Epithelial cell of proximal tubule (primary cell): ENCODE measurements at regions not wholly inside any gene's neighbourhood (a gene's known extent, or its start where the extent isn't known, plus 50 kb on each side); places are given as distances from the start of the nearest gene placed in this dataset.
"Not testable (repeated sequence)": the region's sequence is repeated elsewhere in the genome, so short reads cannot be mapped to it uniquely, and the experiment has no call there.

ENCODE experiments used
- DNase-seq: peaks from one replicate; pipeline ENCODE4 v3.0.0-alpha.2; 2011; ENCODE audit warnings: low read depth
- H3K4me3 ChIP-seq: 2 replicates; pipeline ENCODE4 v1.5.1; 2011; ENCODE audit warnings: low read depth, mild to moderate bottlenecking, low read length
- CTCF ChIP-seq: conservative IDR thresholded peaks from 2 replicates; pipeline ENCODE4 v1.5.1; 2012; ENCODE audit warnings: low read depth, mild to moderate bottlenecking, low read length

DNA sequence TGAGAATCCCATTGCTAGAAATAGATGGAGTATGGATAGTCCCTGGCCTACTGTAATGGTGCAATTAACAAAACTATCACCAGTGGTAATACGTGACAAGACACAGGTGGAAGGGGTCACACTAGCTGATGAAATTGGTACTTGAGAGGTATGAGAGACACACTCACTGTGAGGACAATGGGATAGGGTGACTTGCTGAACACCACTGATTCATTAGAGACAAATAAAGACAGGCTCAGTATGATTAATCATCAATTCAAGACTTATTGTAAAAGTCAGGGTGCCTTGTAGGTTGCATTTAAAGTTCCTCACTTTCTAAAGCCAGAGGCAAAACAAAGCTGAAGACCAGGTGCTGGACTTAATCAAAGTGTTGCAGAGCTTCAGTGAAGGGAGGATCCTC is 361.6 kb upstream of the EMCN start:
- no peak for TF ChIP-seq CTCF
- no peak overlapping the region for H3K4me3 ChIP-seq
- no peak for DNase-seq

- no peak for DNase-seq
- no peak for TF ChIP-seq CTCF
These were observed 358.7 kb upstream of the EMCN start for GRCh38 chr4:100876546-100876945.

DNA sequence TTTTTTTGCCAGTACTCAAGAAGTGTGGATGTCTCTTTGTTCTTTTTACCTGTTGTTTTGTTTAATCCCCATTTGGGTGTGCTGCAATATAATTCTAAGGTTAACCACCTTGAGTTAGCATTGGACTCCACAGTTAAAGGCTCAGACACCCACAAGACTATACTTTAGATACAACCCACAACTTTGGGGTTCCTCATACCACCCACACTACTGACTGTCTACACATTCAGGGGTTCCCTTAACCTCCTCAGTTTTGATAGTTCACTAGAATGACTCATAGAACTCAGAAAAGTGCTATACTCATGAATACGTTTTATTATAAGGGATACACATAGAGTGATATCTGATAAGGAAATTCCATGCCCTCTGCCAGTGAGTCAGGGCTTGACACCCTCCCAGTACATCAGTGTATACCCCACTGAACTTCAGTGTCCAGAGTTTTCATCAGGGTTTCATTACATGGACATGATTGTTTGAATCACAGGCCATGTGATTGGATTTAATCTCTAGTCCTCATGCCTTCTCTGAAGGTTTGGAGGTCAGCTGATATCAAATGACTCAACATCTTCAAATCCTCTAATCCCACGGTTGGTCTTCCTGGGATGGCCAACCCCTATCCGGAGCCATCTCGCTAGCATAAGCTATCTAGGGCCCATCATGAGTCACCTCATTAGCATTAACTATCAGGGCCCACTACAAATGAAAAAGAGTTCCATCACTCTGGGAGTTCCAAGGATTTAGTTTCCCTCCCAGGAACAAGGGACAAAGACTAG is 357.7 kb upstream of the EMCN start:
- TF ChIP-seq CTCF = no peak
- no peak overlapping the region for H3K4me3 ChIP-seq
- no peak for DNase-seq

More at GRCh38 chr4:100876546-100876945, 358.7 kb upstream of the EMCN start:
- H3K4me3 ChIP-seq = no peak overlapping the region

DNA sequence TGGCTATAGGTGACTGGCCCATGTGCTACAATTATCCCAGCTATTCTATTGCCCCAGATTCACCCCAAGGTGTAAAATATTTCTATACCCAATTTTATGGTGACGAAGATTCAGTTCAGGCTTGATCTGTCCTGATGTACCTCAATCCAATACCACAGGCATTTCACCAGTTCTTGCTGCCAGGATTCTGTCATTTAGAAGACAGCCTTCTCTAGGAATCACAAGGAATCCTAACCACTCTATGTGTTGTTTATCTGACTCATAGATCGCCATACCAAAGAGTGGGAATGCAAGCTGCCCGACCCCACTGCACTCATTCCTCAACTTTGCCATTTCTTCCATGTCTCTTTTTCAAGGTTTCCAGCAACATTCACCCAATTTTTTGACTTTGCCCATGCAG is 355.0 kb upstream of the EMCN start:
- DNase-seq = no peak
- no peak overlapping the region for H3K4me3 ChIP-seq
- no peak for TF ChIP-seq CTCF

DNA sequence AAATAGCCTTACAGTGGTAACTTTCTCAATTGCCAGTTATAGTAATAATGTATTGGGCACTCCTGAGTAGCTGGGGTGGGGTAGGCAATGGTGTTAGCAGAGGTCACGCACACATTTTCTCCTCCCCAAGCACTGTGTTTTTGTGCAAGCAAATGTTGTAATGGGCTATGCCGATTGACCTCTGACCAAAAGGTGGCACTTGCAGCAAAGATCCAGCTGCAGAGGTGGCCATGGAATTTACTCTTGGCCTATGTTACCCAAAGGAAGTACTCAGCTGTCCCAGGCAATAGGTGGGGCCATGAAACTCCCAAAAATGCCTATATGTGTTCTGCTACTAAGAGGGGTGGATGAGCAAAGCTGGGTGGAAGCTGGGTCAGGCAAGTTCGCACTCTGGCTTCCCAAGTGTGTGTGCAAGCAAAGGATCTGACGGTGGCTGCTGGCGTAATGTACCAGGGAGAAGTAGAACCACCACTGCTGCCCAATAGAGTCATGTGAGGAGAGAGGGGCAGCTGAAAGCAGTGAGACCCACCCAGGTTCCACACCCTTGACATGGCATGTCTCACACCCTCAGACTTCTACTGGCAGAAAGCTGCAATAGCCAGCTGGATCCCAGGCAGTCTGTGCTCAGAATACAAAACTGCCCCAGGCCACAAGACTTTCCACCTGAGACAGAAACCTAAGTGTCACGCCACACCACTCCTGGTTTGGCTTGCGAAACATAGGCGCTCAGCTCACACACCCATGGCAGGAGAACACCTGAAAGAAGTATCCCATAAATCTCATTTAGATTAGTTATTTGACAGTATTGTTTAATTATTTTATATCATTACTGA is 353.3 kb upstream of the EMCN start:
- no peak for TF ChIP-seq CTCF
- no peak overlapping the region for H3K4me3 ChIP-seq
- DNase-seq = no peak

- no peak for DNase-seq
- no peak overlapping the region for H3K4me3 ChIP-seq
- TF ChIP-seq CTCF = no peak
These were observed 351.5 kb upstream of the EMCN start for GRCh38 chr4:100869276-100869675.

- not testable (repeated sequence) for DNase-seq, H3K4me3 ChIP-seq
These were observed 350.5 kb upstream of the EMCN start for GRCh38 chr4:100868281-100868680.
